Endodermal cell (in vitro differentiated cells): ENCODE measurements at regions not wholly inside any gene's neighbourhood (a gene's known extent, or its start where the extent isn't known, plus 50 kb on each side); places are given as distances from the start of the nearest gene placed in this dataset.

Experiments used
- DNase-seq: peaks from one replicate; pipeline ENCODE4 v3.0.0-alpha.2; 2017
- H3K27ac ChIP-seq: 2 replicates; pipeline ENCODE4 v1.5.1; 2013; ENCODE audit warnings: mild to moderate bottlenecking, low read depth, low read length, moderate library complexity
- H3K27me3 ChIP-seq: 2 replicates; pipeline ENCODE4 v1.6.1; 2013; ENCODE audit warnings: mild to moderate bottlenecking, low read length, moderate library complexity; ENCODE audit not compliant: insufficient read depth, control insufficient read depth, poor library complexity, severe bottlenecking
- H3K36me3 ChIP-seq: 2 replicates; pipeline ENCODE4 v1.7.0; 2013; ENCODE audit warnings: mild to moderate bottlenecking, low read length, moderate library complexity; ENCODE audit not compliant: control insufficient read depth, insufficient read depth
- H3K4me1 ChIP-seq: one replicate; pipeline ENCODE4 v1.7.0; 2013; ENCODE audit warnings: low read length; ENCODE audit not compliant: control insufficient read depth, insufficient read depth
- H3K4me3 ChIP-seq: 2 replicates; pipeline ENCODE4 v1.5.1; 2013; ENCODE audit warnings: mild to moderate bottlenecking, low read length, moderate library complexity
- H3K9ac ChIP-seq: 2 replicates; pipeline ENCODE4 v1.6.1; 2013; ENCODE audit warnings: mild to moderate bottlenecking, low read length, moderate library complexity; ENCODE audit not compliant: poor library complexity, severe bottlenecking; ENCODE audit errors: extremely low read depth
- H3K9me3 ChIP-seq: 2 replicates; pipeline ENCODE4 v1.6.1; 2013; ENCODE audit warnings: mild to moderate bottlenecking, low read length, moderate library complexity; ENCODE audit not compliant: control insufficient read depth
- H3K27ac Mint-ChIP-seq: 2 replicates; pipeline ENCODE4 v1.8.0; 2020; ENCODE audit warnings: mixed read lengths
- H3K27me3 Mint-ChIP-seq: 2 replicates; pipeline ENCODE4 v1.8.0; 2021; ENCODE audit warnings: mild to moderate bottlenecking, mixed read lengths; ENCODE audit not compliant: insufficient read depth
- H3K36me3 Mint-ChIP-seq: 2 replicates; pipeline ENCODE4 v1.8.0; 2020; ENCODE audit warnings: low read depth, mixed read lengths
- H3K4me1 Mint-ChIP-seq: 2 replicates; pipeline ENCODE4 v1.8.0; 2020; ENCODE audit warnings: mixed read lengths
- H3K4me3 Mint-ChIP-seq: 2 replicates; pipeline ENCODE4 v1.8.0; 2020; ENCODE audit warnings: mild to moderate bottlenecking, moderate library complexity, mixed read lengths
- H3K9me3 Mint-ChIP-seq: 2 replicates; pipeline ENCODE4 v1.8.0; 2020; ENCODE audit warnings: mild to moderate bottlenecking, mixed read lengths
- WGBS, 2 experiments: methylation state at CpG; one replicate each; pipeline versions ENCODE4 v1.1.5 to v1.1.7; 2013; ENCODE audit warnings: missing lambda C conversion rate in 2 of 2, mixed read lengths in 1 of 2; ENCODE audit not compliant: insufficient coverage in 1 of 2, insufficient read length in 1 of 2; 5-methylcytosine and 5-hydroxymethylcytosine counted together
- TF ChIP-seq, protein P1 (sequence below): fragments of 200-600 bp; sonication (generic); conservative IDR thresholded peaks from 2 replicates; pipeline ENCODE4 v1.5.0; 2021; ENCODE audit warnings: antibody characterized with exemption, mild to moderate bottlenecking

DNA sequence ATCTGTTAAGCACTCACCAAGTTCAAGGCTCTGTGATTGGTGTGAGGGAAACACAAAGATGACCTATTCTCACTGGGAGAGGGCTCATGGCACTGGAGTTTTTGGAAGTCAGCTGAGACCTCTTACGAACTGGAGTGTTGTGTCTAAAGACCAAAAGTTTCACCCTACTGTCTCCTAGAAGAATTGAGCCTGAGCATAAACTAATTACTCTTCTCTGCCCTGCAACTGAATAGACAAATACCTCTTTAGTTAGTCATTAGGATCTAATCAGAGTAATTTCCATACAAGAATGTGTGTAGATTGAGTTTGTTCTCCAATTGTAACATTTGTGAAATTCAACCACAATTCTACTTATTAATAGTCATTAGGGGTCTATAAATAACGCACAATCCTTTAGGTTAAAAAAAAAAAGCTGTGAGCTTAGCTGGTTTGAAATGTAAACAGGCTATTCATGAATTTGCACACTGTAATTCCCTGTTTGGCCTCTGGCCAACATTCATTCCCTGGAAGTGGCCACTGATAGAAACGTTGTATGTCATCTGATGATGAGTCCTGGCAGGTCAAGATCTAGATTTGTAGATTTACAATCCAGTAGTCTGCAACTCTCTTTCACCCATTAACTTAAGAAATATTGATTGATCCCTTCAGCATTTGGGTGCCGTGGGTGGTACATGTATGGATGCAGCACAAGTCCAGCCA is 76.8 kb upstream of the SOX14 start:
- Histone ChIP-seq H3K27ac (no peak overlapping the region), H3K36me3 (no peaks in the 10 kb centered on the region), H3K4me3 (no peak overlapping the region), H3K9me3 (no peaks in the 10 kb centered on the region), H3K4me1 (peaks cover 9% of the 10 kb centered on the region), H3K27me3 (no peaks in the 10 kb centered on the region), H3K9ac (no peak overlapping the region)
- no peak for DNase-seq
- Mint-ChIP-seq H3K4me1 (peaks cover 27% of the 10 kb centered on the region), H3K27me3 (peaks cover 29% of the 10 kb centered on the region), H3K4me3 (no peak overlapping the region), H3K27ac (no peak overlapping the region), H3K36me3 (no peaks in the 10 kb centered on the region), H3K9me3 (no peaks in the 10 kb centered on the region)
- TF ChIP-seq, protein P1, sequence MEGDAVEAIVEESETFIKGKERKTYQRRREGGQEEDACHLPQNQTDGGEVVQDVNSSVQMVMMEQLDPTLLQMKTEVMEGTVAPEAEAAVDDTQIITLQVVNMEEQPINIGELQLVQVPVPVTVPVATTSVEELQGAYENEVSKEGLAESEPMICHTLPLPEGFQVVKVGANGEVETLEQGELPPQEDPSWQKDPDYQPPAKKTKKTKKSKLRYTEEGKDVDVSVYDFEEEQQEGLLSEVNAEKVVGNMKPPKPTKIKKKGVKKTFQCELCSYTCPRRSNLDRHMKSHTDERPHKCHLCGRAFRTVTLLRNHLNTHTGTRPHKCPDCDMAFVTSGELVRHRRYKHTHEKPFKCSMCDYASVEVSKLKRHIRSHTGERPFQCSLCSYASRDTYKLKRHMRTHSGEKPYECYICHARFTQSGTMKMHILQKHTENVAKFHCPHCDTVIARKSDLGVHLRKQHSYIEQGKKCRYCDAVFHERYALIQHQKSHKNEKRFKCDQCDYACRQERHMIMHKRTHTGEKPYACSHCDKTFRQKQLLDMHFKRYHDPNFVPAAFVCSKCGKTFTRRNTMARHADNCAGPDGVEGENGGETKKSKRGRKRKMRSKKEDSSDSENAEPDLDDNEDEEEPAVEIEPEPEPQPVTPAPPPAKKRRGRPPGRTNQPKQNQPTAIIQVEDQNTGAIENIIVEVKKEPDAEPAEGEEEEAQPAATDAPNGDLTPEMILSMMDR = no peak
- WGBS, 2 experiments = 83 to 96% methylated on average over 2 to 4 of the region's 4 CpGs

DNA sequence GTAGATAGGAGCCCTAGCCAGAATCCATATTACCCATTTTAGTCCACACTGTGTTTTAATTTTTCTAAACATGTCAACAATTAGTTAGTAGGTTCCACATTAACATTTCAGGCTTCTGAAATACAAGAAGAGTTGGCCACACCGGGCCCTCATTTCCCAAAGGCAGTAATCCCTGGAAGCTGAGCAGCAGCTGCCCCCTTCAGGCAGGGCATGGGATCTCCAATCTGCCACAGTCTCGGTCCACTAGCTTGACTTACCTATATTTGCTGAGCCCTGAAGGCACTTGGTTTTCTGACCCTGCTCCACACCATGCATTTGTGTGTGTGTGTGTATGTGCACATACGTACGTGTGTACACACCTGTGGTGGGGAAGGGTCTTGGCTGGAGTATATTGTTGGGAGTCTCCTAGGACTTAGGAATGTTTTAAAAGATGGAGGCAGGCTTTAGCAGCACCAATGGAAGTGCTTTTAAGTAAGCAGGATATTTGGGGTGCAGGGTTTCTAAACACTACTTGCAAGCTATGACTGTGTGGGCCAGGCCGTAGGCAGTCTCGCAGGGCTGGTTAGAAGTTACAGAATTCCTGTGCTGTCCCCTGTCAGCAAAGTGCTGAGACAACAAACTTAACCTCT is 71.2 kb upstream of the SOX14 start:
- Histone ChIP-seq H3K27me3 (no peaks in the 10 kb centered on the region), H3K4me1 (no peaks in the 10 kb centered on the region), H3K9me3 (no peaks in the 10 kb centered on the region), H3K4me3 (no peak overlapping the region), H3K9ac (no peak overlapping the region), H3K27ac (peak overlapping the region; percentile 28), H3K36me3 (no peaks in the 10 kb centered on the region)
- Mint-ChIP-seq H3K4me3 (no peak overlapping the region), H3K27me3 (peaks cover 27% of the 10 kb centered on the region), H3K36me3 (no peaks in the 10 kb centered on the region), H3K9me3 (no peaks in the 10 kb centered on the region), H3K27ac (no peak overlapping the region), H3K4me1 (peaks cover 21% of the 10 kb centered on the region)
- TF ChIP-seq, protein P1 = peak; percentile 94
- DNase-seq = peak; percentile 93
- 18 to 27% methylated on average over 4 to 6 of the region's 6 CpGs for WGBS, 2 experiments

DNA sequence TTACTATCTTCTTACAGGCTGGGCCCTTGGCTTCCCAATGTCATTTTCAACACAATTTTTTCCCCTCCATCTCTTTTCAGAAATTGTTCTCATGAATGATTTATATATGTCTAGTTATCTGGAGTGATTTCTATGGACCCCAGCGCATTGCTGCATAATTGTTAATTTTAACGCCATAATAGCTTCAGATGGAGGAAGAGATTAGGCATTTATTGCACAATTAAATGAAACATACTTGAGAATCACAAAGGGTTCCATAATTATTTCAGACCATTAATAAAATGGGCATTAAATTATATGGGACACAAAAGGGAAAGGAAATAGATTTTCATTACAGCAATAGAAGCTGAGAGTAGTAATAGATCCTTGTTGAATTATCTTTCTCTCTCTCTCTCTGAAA is 70.3 kb upstream of the SOX14 start:
- no peaks in the 10 kb centered on the region for H3K27me3 ChIP-seq
- TF ChIP-seq, protein P1 = no peak
- H3K4me3 Mint-ChIP-seq = no peak overlapping the region
- no peak overlapping the region for H3K9ac ChIP-seq
- H3K27ac Mint-ChIP-seq = no peak overlapping the region
- H3K36me3 ChIP-seq = no peaks in the 10 kb centered on the region
- H3K9me3 Mint-ChIP-seq = no peaks in the 10 kb centered on the region
- 96% methylated on average over 2 of the region's 2 CpGs; no CpG with 5 or more reads in 1 of the 2 experiments for WGBS, 2 experiments
- no peak overlapping the region for H3K4me3 ChIP-seq
- peaks cover 23% of the 10 kb centered on the region for H3K27me3 Mint-ChIP-seq
- peaks cover 21% of the 10 kb centered on the region for H3K4me1 Mint-ChIP-seq
- H3K9me3 ChIP-seq = no peaks in the 10 kb centered on the region
- no peaks in the 10 kb centered on the region for H3K36me3 Mint-ChIP-seq
- H3K27ac ChIP-seq = no peak overlapping the region
- no peaks in the 10 kb centered on the region for H3K4me1 ChIP-seq
- DNase-seq = no peak
